Left cardiac atrium (tissue), 4 donors: ENCODE measurements at regions not wholly inside any gene's neighbourhood (a gene's known extent, or its start where the extent isn't known, plus 50 kb on each side); places are given as distances from the start of the nearest gene placed in this dataset.
"Not testable (repeated sequence)": the region's sequence is repeated elsewhere in the genome, so short reads cannot be mapped to it uniquely, and the experiment has no call there.

Experiments
- ATAC-seq, 2 donors: fragments of 200-7000 bp; cut with Tn5 transposase; one replicate each; pipeline ENCODE4 v1.9.1; 2020; ENCODE audit warnings: mild to moderate bottlenecking in 2 of 2, moderate library complexity in 2 of 2
- DNase-seq: peaks from one replicate; pipeline ENCODE4 v3.0.0-alpha.2; 2020
- intact Hi-C, 2 donors: fragments of 100-400 bp; cut with DNase I; formaldehyde crosslinking; loops; one replicate each; pipeline versions ENCODE4 v1.14.1 to v1.15.1; 2022 to 2023
- donor health status: DM: no; HTN: yes; CAD: no.
- donor health status: DM: no; HTN: yes; CAD: no; lungs with severe emphysema.
- donor health status: DM: yes; HTN: yes; CAD: no.
- donor health status: Dilated cardiomyopathy.

- DNase-seq (no peak), ATAC-seq (no peak)
- intact Hi-C loops = no loop called here
Observed at GRCh38 chr12:30578426-30578825, 117.2 kb downstream of the IPO8 start.

GRCh38 chr12:30573145-30573544, 122.5 kb downstream of the IPO8 start:
- ATAC-seq (no peak), DNase-seq (no peak)
- intact Hi-C loops = no loop called here

GRCh38 chr12:30570211-30570890, 125.3 kb downstream of the IPO8 start:
- peak in 1 of 2 donors; percentile 19 for ATAC-seq
- intact Hi-C loops = no loop called here
- DNase-seq = no peak

- DNase-seq = no peak
- intact Hi-C loops = no loop called here
- no peak for ATAC-seq
Observed at GRCh38 chr12:30569426-30569825, 126.2 kb downstream of the IPO8 start.

GRCh38 chr12:30568453-30568852, 127.2 kb downstream of the IPO8 start:
- ATAC-seq = no peak
- DNase-seq = no peak
- intact Hi-C loops = no loop called here

GRCh38 chr12:30567082-30567481, 128.6 kb downstream of the IPO8 start:
- no peak for DNase-seq
- intact Hi-C loops = no loop called here
- ATAC-seq = no peak

- DNase-seq (no peak), ATAC-seq (no peak)
- intact Hi-C loops = no loop called here
Observed at GRCh38 chr12:30564394-30564793, 131.3 kb downstream of the IPO8 start.

GRCh38 chr12:30548203-30548602, 147.5 kb downstream of the IPO8 start:
- intact Hi-C loops = no loop called here
- DNase-seq = no peak
- ATAC-seq = no peak

GRCh38 chr12:30546121-30546520, 149.5 kb downstream of the IPO8 start:
- intact Hi-C loops = no loop called here
- ATAC-seq (no peak), DNase-seq (no peak)

- not testable (repeated sequence) for ATAC-seq
Observed at GRCh38 chr12:30544704-30545103, 151.0 kb downstream of the IPO8 start.

GRCh38 chr12:30537228-30537627, 158.4 kb downstream of the IPO8 start:
- DNase-seq = no peak
- no peak for ATAC-seq
- intact Hi-C loops = no loop called here

More at GRCh38 chr12:30544704-30545103, 151.0 kb downstream of the IPO8 start:
- intact Hi-C loops, DNase-seq: not testable (repeated sequence)

- intact Hi-C loops = no loop called here
- DNase-seq = no peak
- ATAC-seq = no peak
Observed at GRCh38 chr12:30533558-30534265, 162.0 kb downstream of the IPO8 start.

- intact Hi-C loops = no loop called here
- ATAC-seq (no peak), DNase-seq (no peak)
Observed at GRCh38 chr12:30531731-30532678, 163.7 kb downstream of the IPO8 start.

GRCh38 chr12:30529489-30530269, 166.0 kb downstream of the IPO8 start:
- DNase-seq (no peak), ATAC-seq (no peak)
- intact Hi-C loops = no loop called here

GRCh38 chr12:30525171-30525570, 170.5 kb downstream of the IPO8 start:
- no peak for ATAC-seq
- intact Hi-C loops = no loop called here
- DNase-seq = no peak

GRCh38 chr12:30520285-30520684, 175.4 kb downstream of the IPO8 start:
- intact Hi-C loops, DNase-seq, ATAC-seq: not testable (repeated sequence)

- no peak for DNase-seq
- intact Hi-C loops = loop anchor here in 1 of 2 donors (10.0 kb wide), 1 partner anchor 985 kb away; no protein-coding TSS in a partner anchor
- no peak for ATAC-seq
Observed at GRCh38 chr12:30519535-30519934, 176.1 kb downstream of the IPO8 start.

GRCh38 chr12:30517320-30517719, 178.3 kb downstream of the IPO8 start:
- intact Hi-C loops = loop anchor here in 1 of 2 donors (10.0 kb wide), 1 partner anchor 983 kb away; no protein-coding TSS in a partner anchor
- DNase-seq = no peak
- peak; percentile 66 to 77 for ATAC-seq

GRCh38 chr12:30515351-30515750, 180.3 kb downstream of the IPO8 start:
- ATAC-seq = no peak
- intact Hi-C loops = loop anchor here in 1 of 2 donors (10.0 kb wide), 1 partner anchor 981 kb away; no protein-coding TSS in a partner anchor
- DNase-seq = no peak
